HUES48 (cell line): ENCODE measurements at regions not wholly inside any gene's neighbourhood (a gene's known extent, or its start where the extent isn't known, plus 50 kb on each side); places are given as distances from the start of the nearest gene placed in this dataset.
A peak's percentile ranks its signal among the peaks of the same experiment; 100 is the strongest.

ENCODE experiments used
- H3K27ac ChIP-seq: one replicate; pipeline ENCODE4 v1.7.0; 2013; ENCODE audit warnings: low read depth, low read length, inconsistent platforms
- H3K27me3 ChIP-seq: 2 replicates; pipeline ENCODE4 v1.6.1; 2013; ENCODE audit warnings: mild to moderate bottlenecking, low read length; ENCODE audit not compliant: control insufficient read depth, insufficient read depth
- H3K36me3 ChIP-seq: 2 replicates; pipeline ENCODE4 v1.6.1; 2013; ENCODE audit warnings: low read length; ENCODE audit not compliant: control insufficient read depth, insufficient read depth
- H3K4me1 ChIP-seq: 2 replicates; pipeline ENCODE4 v1.6.1; 2013; ENCODE audit warnings: mild to moderate bottlenecking, low read length; ENCODE audit not compliant: control insufficient read depth, insufficient read depth
- H3K4me3 ChIP-seq: 2 replicates; pipeline ENCODE4 v1.5.1; 2013; ENCODE audit warnings: mild to moderate bottlenecking, low read depth, low read length
- H3K9ac ChIP-seq: 2 replicates; pipeline ENCODE4 v1.6.1; 2013; ENCODE audit warnings: mild to moderate bottlenecking, low read depth, low read length, moderate library complexity
- H3K9me3 ChIP-seq: 2 replicates; pipeline ENCODE4 v1.6.1; 2013; ENCODE audit warnings: low read length; ENCODE audit not compliant: control insufficient read depth, insufficient read depth

- Histone ChIP-seq H3K27ac (no peak overlapping the region), H3K9ac (no peak overlapping the region), H3K4me3 (no peak overlapping the region), H3K36me3 (no peaks in the 10 kb centered on the region), H3K27me3 (no peaks in the 10 kb centered on the region), H3K4me1 (peaks cover 23% of the 10 kb centered on the region), H3K9me3 (no peaks in the 10 kb centered on the region)
Measured at GRCh38 chr5:89991592-89991991, 418.0 kb downstream of the CETN3 start.

GRCh38 chr5:89989776-89990175, 419.8 kb downstream of the CETN3 start:
- no peaks in the 10 kb centered on the region for H3K9me3 ChIP-seq
- H3K27ac ChIP-seq: no peak overlapping the region
- H3K4me1 ChIP-seq: peaks cover 23% of the 10 kb centered on the region
- H3K9ac ChIP-seq: no peak overlapping the region
- H3K4me3 ChIP-seq: no peak overlapping the region
- H3K27me3 ChIP-seq: no peaks in the 10 kb centered on the region
- H3K36me3 ChIP-seq: no peaks in the 10 kb centered on the region

GRCh38 chr5:89988998-89989655, 420.4 kb downstream of the CETN3 start:
- H3K9ac ChIP-seq: no peak overlapping the region
- no peaks in the 10 kb centered on the region for H3K27me3 ChIP-seq
- H3K4me1 ChIP-seq: peaks cover 23% of the 10 kb centered on the region

GRCh38 chr5:89988129-89988810, 421.3 kb downstream of the CETN3 start:
- peaks cover 26% of the 10 kb centered on the region for H3K4me1 ChIP-seq

More at GRCh38 chr5:89988998-89989655, 420.4 kb downstream of the CETN3 start:
- H3K27ac ChIP-seq: no peak overlapping the region
- no peaks in the 10 kb centered on the region for H3K9me3 ChIP-seq
- H3K36me3 ChIP-seq: no peaks in the 10 kb centered on the region
- no peak overlapping the region for H3K4me3 ChIP-seq

GRCh38 chr5:89983216-89983615, 426.3 kb downstream of the CETN3 start:
- H3K9me3 ChIP-seq: no peaks in the 10 kb centered on the region
- H3K27me3 ChIP-seq: no peaks in the 10 kb centered on the region
- peaks cover 22% of the 10 kb centered on the region for H3K4me1 ChIP-seq
- no peak overlapping the region for H3K9ac ChIP-seq
- no peaks in the 10 kb centered on the region for H3K36me3 ChIP-seq
- no peak overlapping the region for H3K27ac ChIP-seq
- H3K4me3 ChIP-seq: no peak overlapping the region

More at GRCh38 chr5:89988129-89988810, 421.3 kb downstream of the CETN3 start:
- Histone ChIP-seq H3K27ac (peak overlapping the region; percentile 22), H3K36me3 (no peaks in the 10 kb centered on the region), H3K27me3 (no peaks in the 10 kb centered on the region), H3K9ac (no peak overlapping the region), H3K4me3 (no peak overlapping the region), H3K9me3 (no peaks in the 10 kb centered on the region)

GRCh38 chr5:89981878-89982773, 427.4 kb downstream of the CETN3 start:
- H3K27me3 ChIP-seq: no peaks in the 10 kb centered on the region
- no peak overlapping the region for H3K9ac ChIP-seq
- no peaks in the 10 kb centered on the region for H3K36me3 ChIP-seq
- no peak overlapping the region for H3K27ac ChIP-seq
- H3K4me1 ChIP-seq: peaks cover 11% of the 10 kb centered on the region
- no peaks in the 10 kb centered on the region for H3K9me3 ChIP-seq
- H3K4me3 ChIP-seq: no peak overlapping the region

- Histone ChIP-seq H3K27me3 (no peaks in the 10 kb centered on the region), H3K36me3 (no peaks in the 10 kb centered on the region), H3K4me1 (peaks cover 8% of the 10 kb centered on the region), H3K4me3 (no peak overlapping the region), H3K9ac (no peak overlapping the region), H3K27ac (no peak overlapping the region), H3K9me3 (no peaks in the 10 kb centered on the region)
Measured at GRCh38 chr5:89981021-89981420, 428.5 kb downstream of the CETN3 start.

GRCh38 chr5:89973516-89973915, 436.0 kb downstream of the CETN3 start:
- Histone ChIP-seq H3K9ac (no peak overlapping the region), H3K27me3 (no peaks in the 10 kb centered on the region), H3K4me3 (no peak overlapping the region), H3K27ac (no peak overlapping the region), H3K4me1 (no peaks in the 10 kb centered on the region), H3K36me3 (no peaks in the 10 kb centered on the region), H3K9me3 (no peaks in the 10 kb centered on the region)

- Histone ChIP-seq H3K27me3 (no peaks in the 10 kb centered on the region), H3K27ac (no peak overlapping the region), H3K4me1 (no peaks in the 10 kb centered on the region), H3K9ac (no peak overlapping the region), H3K9me3 (no peaks in the 10 kb centered on the region), H3K4me3 (no peak overlapping the region), H3K36me3 (no peaks in the 10 kb centered on the region)
Measured at GRCh38 chr5:89972901-89973300, 436.7 kb downstream of the CETN3 start.

- no peak overlapping the region for H3K27ac ChIP-seq
- H3K9me3 ChIP-seq: no peaks in the 10 kb centered on the region
- no peaks in the 10 kb centered on the region for H3K4me1 ChIP-seq
- H3K27me3 ChIP-seq: no peaks in the 10 kb centered on the region
- no peak overlapping the region for H3K9ac ChIP-seq
- no peaks in the 10 kb centered on the region for H3K36me3 ChIP-seq
- no peak overlapping the region for H3K4me3 ChIP-seq
Measured at GRCh38 chr5:89968958-89969381, 440.6 kb downstream of the CETN3 start.
